Muscle layer of duodenum (tissue), 2 donors: ENCODE measurements at regions not wholly inside any gene's neighbourhood (a gene's known extent, or its start where the extent isn't known, plus 50 kb on each side); places are given as distances from the start of the nearest gene placed in this dataset.
"Not testable (repeated sequence)": the region's sequence is repeated elsewhere in the genome, so short reads cannot be mapped to it uniquely, and the experiment has no call there.

Source experiments
- H3K27ac ChIP-seq: one replicate; pipeline ENCODE4 v1.7.0; 2013; ENCODE audit warnings: mild to moderate bottlenecking, low read length
- H3K27me3 ChIP-seq: one replicate; pipeline ENCODE4 v1.7.0; 2013; ENCODE audit warnings: low read depth, mild to moderate bottlenecking, control low read depth, low read length
- H3K36me3 ChIP-seq, 2 donors: one replicate each; pipeline ENCODE4 v1.7.0; 2013; ENCODE audit warnings: low read length in 2 of 2, control low read depth in 1 of 2, mild to moderate bottlenecking in 1 of 2; ENCODE audit not compliant: insufficient read depth in 2 of 2, control insufficient read depth in 1 of 2
- H3K4me1 ChIP-seq, 2 donors: one replicate each; pipeline ENCODE4 v1.7.0; 2013; ENCODE audit warnings: low read length in 2 of 2, mild to moderate bottlenecking in 2 of 2, control low read depth in 1 of 2, moderate library complexity in 1 of 2; ENCODE audit not compliant: insufficient read depth in 2 of 2, control insufficient read depth in 1 of 2
- H3K4me3 ChIP-seq, 2 donors: one replicate each; pipeline ENCODE4 v1.7.0; 2013; ENCODE audit warnings: low read length in 2 of 2, low read depth in 1 of 2, mild to moderate bottlenecking in 1 of 2
- H3K9me3 ChIP-seq, 2 donors: one replicate each; pipeline ENCODE4 v1.7.0; 2013; ENCODE audit warnings: low read length in 2 of 2, control low read depth in 1 of 2, mild to moderate bottlenecking in 1 of 2; ENCODE audit not compliant: control insufficient read depth in 1 of 2
- donor health status: healthy.

- H3K4me3 ChIP-seq, result no peak overlapping the region
- no peaks in the 10 kb centered on the region for H3K36me3 ChIP-seq
- H3K27ac ChIP-seq, result no peak overlapping the region
- no peaks in the 10 kb centered on the region for H3K4me1 ChIP-seq
- peaks cover 4 to 15% of the 10 kb centered on the region in 2 donors for H3K9me3 ChIP-seq
- no peaks in the 10 kb centered on the region for H3K27me3 ChIP-seq
Measured at GRCh38 chr1:163959622-163960021, 599.4 kb upstream of the PBX1 start.

GRCh38 chr1:163970151-163970550 lies 588.8 kb upstream of the PBX1 start:
- H3K27ac ChIP-seq, result no peak overlapping the region
- no peaks in the 10 kb centered on the region for H3K36me3 ChIP-seq
- no peaks in the 10 kb centered on the region for H3K27me3 ChIP-seq
- peaks cover under 1 to 4% of the 10 kb centered on the region in 2 donors for H3K9me3 ChIP-seq
- H3K4me3 ChIP-seq, result no peak overlapping the region
- H3K4me1 ChIP-seq, result no peaks in the 10 kb centered on the region

- Histone ChIP-seq H3K36me3 (no peaks in the 10 kb centered on the region), H3K27me3 (no peaks in the 10 kb centered on the region), H3K4me3 (no peak overlapping the region), H3K9me3 (peaks cover 0 to 4% of the 10 kb centered on the region in 2 donors), H3K27ac (no peak overlapping the region), H3K4me1 (no peaks in the 10 kb centered on the region)
Measured at GRCh38 chr1:163970699-163971098, 588.3 kb upstream of the PBX1 start.

GRCh38 chr1:163973586-163973985 lies 585.4 kb upstream of the PBX1 start:
- H3K9me3 ChIP-seq, result no peaks in the 10 kb centered on the region
- H3K36me3 ChIP-seq, result no peaks in the 10 kb centered on the region
- H3K27me3 ChIP-seq, result no peaks in the 10 kb centered on the region
- no peak overlapping the region for H3K4me3 ChIP-seq
- H3K4me1 ChIP-seq, result no peaks in the 10 kb centered on the region
- no peak overlapping the region for H3K27ac ChIP-seq

GRCh38 chr1:163974120-163974519 lies 584.9 kb upstream of the PBX1 start:
- H3K4me3 ChIP-seq, result no peak overlapping the region
- H3K36me3 ChIP-seq, result no peaks in the 10 kb centered on the region
- no peak overlapping the region for H3K27ac ChIP-seq
- H3K27me3 ChIP-seq, result no peaks in the 10 kb centered on the region
- H3K4me1 ChIP-seq, result no peaks in the 10 kb centered on the region
- H3K9me3 ChIP-seq, result no peaks in the 10 kb centered on the region

- Histone ChIP-seq H3K4me1 (no peaks in the 10 kb centered on the region), H3K4me3 (no peak overlapping the region), H3K9me3 (no peaks in the 10 kb centered on the region), H3K27ac (no peak overlapping the region), H3K36me3 (no peaks in the 10 kb centered on the region), H3K27me3 (no peaks in the 10 kb centered on the region)
Measured at GRCh38 chr1:163980394-163980793, 578.6 kb upstream of the PBX1 start.

- Histone ChIP-seq H3K27ac (no peak overlapping the region), H3K27me3 (no peaks in the 10 kb centered on the region), H3K9me3 (no peaks in the 10 kb centered on the region), H3K4me3 (no peak overlapping the region), H3K4me1 (no peaks in the 10 kb centered on the region), H3K36me3 (no peaks in the 10 kb centered on the region)
Measured at GRCh38 chr1:163981500-163982030, 577.4 kb upstream of the PBX1 start.

GRCh38 chr1:163983097-163983496 lies 575.9 kb upstream of the PBX1 start:
- no peaks in the 10 kb centered on the region for H3K4me1 ChIP-seq
- H3K27ac ChIP-seq, result no peak overlapping the region
- no peaks in the 10 kb centered on the region for H3K36me3 ChIP-seq
- H3K27me3 ChIP-seq, result no peaks in the 10 kb centered on the region
- H3K9me3 ChIP-seq, result no peaks in the 10 kb centered on the region
- no peak overlapping the region for H3K4me3 ChIP-seq

GRCh38 chr1:163985700-163986099 lies 573.3 kb upstream of the PBX1 start:
- Histone ChIP-seq H3K27ac (no peak overlapping the region), H3K4me3 (no peak overlapping the region), H3K27me3 (no peaks in the 10 kb centered on the region), H3K9me3 (no peaks in the 10 kb centered on the region), H3K36me3 (no peaks in the 10 kb centered on the region), H3K4me1 (no peaks in the 10 kb centered on the region)

- peaks cover 0 to 3% of the 10 kb centered on the region in 2 donors for H3K9me3 ChIP-seq
Measured at GRCh38 chr1:163999131-163999530, 559.9 kb upstream of the PBX1 start.

GRCh38 chr1:164006186-164006585 lies 552.8 kb upstream of the PBX1 start:
- H3K27me3 ChIP-seq, H3K4me3 ChIP-seq, H3K36me3 ChIP-seq, H3K27ac ChIP-seq, H3K4me1 ChIP-seq: not testable (repeated sequence)
- peaks cover 8 to 17% of the 10 kb centered on the region in 2 donors for H3K9me3 ChIP-seq

More at GRCh38 chr1:163999131-163999530, 559.9 kb upstream of the PBX1 start:
- Histone ChIP-seq H3K27me3 (no peaks in the 10 kb centered on the region), H3K27ac (no peak overlapping the region), H3K4me1 (no peaks in the 10 kb centered on the region), H3K36me3 (no peaks in the 10 kb centered on the region), H3K4me3 (no peak overlapping the region)

- Histone ChIP-seq H3K4me3 (no peak overlapping the region), H3K4me1 (no peaks in the 10 kb centered on the region), H3K27ac (no peak overlapping the region), H3K36me3 (no peaks in the 10 kb centered on the region), H3K27me3 (no peaks in the 10 kb centered on the region), H3K9me3 (peaks cover 8 to 17% of the 10 kb centered on the region in 2 donors)
Measured at GRCh38 chr1:164006621-164007020, 552.4 kb upstream of the PBX1 start.
